ENCODE measurements at regions not wholly inside any gene's neighbourhood (a gene's known extent, or its start where the extent isn't known, plus 50 kb on each side); places are given as distances from the start of the nearest gene placed in this dataset.

GRCh38 chr13:58908019-58908679, 1255.6 kb downstream of the DIAPH3 start:
- Histone ChIP-seq H3F3A (ENCODE audit: control insufficient read depth, insufficient read depth) (no peaks in the 10 kb centered on the region), H3K4me2 (ENCODE audit: low read length) (no peak overlapping the region), H3K27ac (ENCODE audit: low read depth, low read length) (no peak overlapping the region), H3K4me3 (ENCODE audit: low read length) (no peak overlapping the region), H3K27me3 (ENCODE audit: control insufficient read depth, low read length) (no peaks in the 10 kb centered on the region; the same call in 1 of the 2 replicates), H4K20me1 (ENCODE audit: control insufficient read depth, insufficient read depth, low read depth, low read length) (no peaks in the 10 kb centered on the region), H3K9me3 (ENCODE audit: control insufficient read depth, insufficient read depth, low read length) (no peaks in the 10 kb centered on the region), H3K79me2 (ENCODE audit: control insufficient read depth, low read length) (no peaks in the 10 kb centered on the region), H3K4me1 (ENCODE audit: control insufficient read depth, low read length) (no peaks in the 10 kb centered on the region), H3K9me2 (replicated peaks; ENCODE audit: control insufficient read depth, low read length) (no peaks in the 10 kb centered on the region; the same call in 1 of the 2 replicates), H3K36me3 (ENCODE audit: control insufficient read depth, low read length) (no peaks in the 10 kb centered on the region)
- no peak for TF ChIP-seq EZH2phosphoT487 (IDR thresholded peaks at IDR 0.05; ENCODE audit: borderline replicate concordance, low read length)
- TF ChIP-seq, protein P1, sequence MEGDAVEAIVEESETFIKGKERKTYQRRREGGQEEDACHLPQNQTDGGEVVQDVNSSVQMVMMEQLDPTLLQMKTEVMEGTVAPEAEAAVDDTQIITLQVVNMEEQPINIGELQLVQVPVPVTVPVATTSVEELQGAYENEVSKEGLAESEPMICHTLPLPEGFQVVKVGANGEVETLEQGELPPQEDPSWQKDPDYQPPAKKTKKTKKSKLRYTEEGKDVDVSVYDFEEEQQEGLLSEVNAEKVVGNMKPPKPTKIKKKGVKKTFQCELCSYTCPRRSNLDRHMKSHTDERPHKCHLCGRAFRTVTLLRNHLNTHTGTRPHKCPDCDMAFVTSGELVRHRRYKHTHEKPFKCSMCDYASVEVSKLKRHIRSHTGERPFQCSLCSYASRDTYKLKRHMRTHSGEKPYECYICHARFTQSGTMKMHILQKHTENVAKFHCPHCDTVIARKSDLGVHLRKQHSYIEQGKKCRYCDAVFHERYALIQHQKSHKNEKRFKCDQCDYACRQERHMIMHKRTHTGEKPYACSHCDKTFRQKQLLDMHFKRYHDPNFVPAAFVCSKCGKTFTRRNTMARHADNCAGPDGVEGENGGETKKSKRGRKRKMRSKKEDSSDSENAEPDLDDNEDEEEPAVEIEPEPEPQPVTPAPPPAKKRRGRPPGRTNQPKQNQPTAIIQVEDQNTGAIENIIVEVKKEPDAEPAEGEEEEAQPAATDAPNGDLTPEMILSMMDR (IDR thresholded peaks at IDR 0.05; ENCODE audit: low read depth, low read length, poor library complexity, severe bottlenecking) = no peak

GRCh38 chr13:58919551-58919950, 1244.2 kb downstream of the DIAPH3 start:
- no peaks in the 10 kb centered on the region for H3K36me3 ChIP-seq (ENCODE audit: control insufficient read depth, low read length)

DNA sequence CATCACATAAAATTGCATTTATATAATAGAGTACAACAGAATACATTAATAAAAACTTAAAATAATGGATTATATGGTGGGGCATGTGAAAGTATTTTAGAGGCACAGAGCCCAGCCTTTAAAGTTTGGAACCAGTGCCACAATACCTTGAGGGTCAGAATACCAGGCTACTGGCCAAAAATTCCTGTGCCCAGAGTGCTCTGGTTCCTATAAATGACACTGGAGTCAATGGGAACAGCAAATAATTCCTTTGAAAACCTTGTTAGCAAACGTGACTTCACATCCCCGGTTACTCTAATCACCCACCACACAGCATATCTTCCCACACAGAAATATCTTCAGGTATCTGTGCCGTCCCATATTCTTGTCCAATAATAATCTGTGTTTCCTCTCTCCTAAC, 1242.6 kb downstream of the DIAPH3 start:
- no peaks in the 10 kb centered on the region for H3K36me3 ChIP-seq (ENCODE audit: control insufficient read depth, low read length)
- H3K27ac ChIP-seq (ENCODE audit: low read depth, low read length) = no peak overlapping the region
- H3K9me2 ChIP-seq (replicated peaks; ENCODE audit: control insufficient read depth, low read length) = no peaks in the 10 kb centered on the region
- H3K79me2 ChIP-seq (ENCODE audit: control insufficient read depth, low read length) = no peaks in the 10 kb centered on the region
- no peaks in the 10 kb centered on the region for H3F3A ChIP-seq (ENCODE audit: control insufficient read depth, insufficient read depth)
- H3K4me3 ChIP-seq (ENCODE audit: low read length) = no peak overlapping the region
- no peaks in the 10 kb centered on the region for H4K20me1 ChIP-seq (ENCODE audit: control insufficient read depth, insufficient read depth, low read depth, low read length)
- no peaks in the 10 kb centered on the region for H3K9me3 ChIP-seq (ENCODE audit: control insufficient read depth, insufficient read depth, low read length)
- TF ChIP-seq, protein P1 (IDR thresholded peaks at IDR 0.05; ENCODE audit: low read depth, low read length, poor library complexity, severe bottlenecking) = no peak
- no peak for TF ChIP-seq EZH2phosphoT487 (IDR thresholded peaks at IDR 0.05; ENCODE audit: borderline replicate concordance, low read length)
- no peaks in the 10 kb centered on the region for H3K27me3 ChIP-seq (ENCODE audit: control insufficient read depth, low read length)
- H3K4me1 ChIP-seq (ENCODE audit: control insufficient read depth, low read length) = no peaks in the 10 kb centered on the region
- no peak overlapping the region for H3K4me2 ChIP-seq (ENCODE audit: low read length)

More at GRCh38 chr13:58919551-58919950, 1244.2 kb downstream of the DIAPH3 start:
- Histone ChIP-seq H3K27me3 (ENCODE audit: control insufficient read depth, low read length) (no peaks in the 10 kb centered on the region), H3K9me3 (ENCODE audit: control insufficient read depth, insufficient read depth, low read length) (no peaks in the 10 kb centered on the region), H3F3A (ENCODE audit: control insufficient read depth, insufficient read depth) (no peaks in the 10 kb centered on the region), H3K79me2 (ENCODE audit: control insufficient read depth, low read length) (no peaks in the 10 kb centered on the region), H3K4me1 (ENCODE audit: control insufficient read depth, low read length) (no peaks in the 10 kb centered on the region), H3K4me2 (ENCODE audit: low read length) (no peak overlapping the region), H3K4me3 (ENCODE audit: low read length) (no peak overlapping the region), H3K9me2 (replicated peaks; ENCODE audit: control insufficient read depth, low read length) (no peaks in the 10 kb centered on the region), H4K20me1 (ENCODE audit: control insufficient read depth, insufficient read depth, low read depth, low read length) (no peaks in the 10 kb centered on the region), H3K27ac (ENCODE audit: low read depth, low read length) (no peak overlapping the region)
- TF ChIP-seq, protein P1 (IDR thresholded peaks at IDR 0.05; ENCODE audit: low read depth, low read length, poor library complexity, severe bottlenecking) = no peak
- no peak for TF ChIP-seq EZH2phosphoT487 (IDR thresholded peaks at IDR 0.05; ENCODE audit: borderline replicate concordance, low read length)

All from DOHH2 (cell line).